ENCODE measurements at regions not wholly inside any gene's neighbourhood (a gene's known extent, or its start where the extent isn't known, plus 50 kb on each side); places are given as distances from the start of the nearest gene placed in this dataset.

DNA sequence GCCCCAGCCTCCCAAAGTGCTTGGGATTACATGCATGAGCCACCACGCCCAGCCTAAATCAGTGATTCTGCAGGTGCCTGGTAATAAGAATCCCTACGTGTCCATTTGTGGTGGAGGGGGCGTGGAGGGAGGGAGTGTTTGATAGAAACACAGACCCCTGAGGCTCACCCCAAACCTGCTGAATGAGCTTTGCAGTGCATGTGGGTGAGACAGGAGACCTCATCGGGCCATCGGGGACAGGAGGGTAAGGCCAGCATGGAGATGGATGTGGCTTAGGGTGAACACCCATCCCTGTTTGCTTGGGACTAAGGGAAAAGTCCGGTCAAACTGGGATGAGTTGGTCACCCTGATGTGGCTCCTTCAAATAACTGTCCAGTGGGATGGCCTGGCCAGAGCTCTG is 71.3 kb upstream of the ALX4 start:
- TF ChIP-seq, protein P1, sequence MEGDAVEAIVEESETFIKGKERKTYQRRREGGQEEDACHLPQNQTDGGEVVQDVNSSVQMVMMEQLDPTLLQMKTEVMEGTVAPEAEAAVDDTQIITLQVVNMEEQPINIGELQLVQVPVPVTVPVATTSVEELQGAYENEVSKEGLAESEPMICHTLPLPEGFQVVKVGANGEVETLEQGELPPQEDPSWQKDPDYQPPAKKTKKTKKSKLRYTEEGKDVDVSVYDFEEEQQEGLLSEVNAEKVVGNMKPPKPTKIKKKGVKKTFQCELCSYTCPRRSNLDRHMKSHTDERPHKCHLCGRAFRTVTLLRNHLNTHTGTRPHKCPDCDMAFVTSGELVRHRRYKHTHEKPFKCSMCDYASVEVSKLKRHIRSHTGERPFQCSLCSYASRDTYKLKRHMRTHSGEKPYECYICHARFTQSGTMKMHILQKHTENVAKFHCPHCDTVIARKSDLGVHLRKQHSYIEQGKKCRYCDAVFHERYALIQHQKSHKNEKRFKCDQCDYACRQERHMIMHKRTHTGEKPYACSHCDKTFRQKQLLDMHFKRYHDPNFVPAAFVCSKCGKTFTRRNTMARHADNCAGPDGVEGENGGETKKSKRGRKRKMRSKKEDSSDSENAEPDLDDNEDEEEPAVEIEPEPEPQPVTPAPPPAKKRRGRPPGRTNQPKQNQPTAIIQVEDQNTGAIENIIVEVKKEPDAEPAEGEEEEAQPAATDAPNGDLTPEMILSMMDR (conservative IDR thresholded peaks at IDR 0.05 in 1 of 2, IDR thresholded peaks at IDR 0.05 in 1 of 2; ENCODE audit: low read depth in 1 of 2, low read length in 2 of 2) = no peak
- no peak for TF ChIP-seq EZH2 (IDR thresholded peaks at IDR 0.05; ENCODE audit: low read length, missing control alignments)

Measured in fibroblast of lung (primary cell).